ENCODE measurements at regions not wholly inside any gene's neighbourhood (a gene's known extent, or its start where the extent isn't known, plus 50 kb on each side); places are given as distances from the start of the nearest gene placed in this dataset.

- no peak for DNase-seq
Measured at GRCh38 chr2:198782734-198783133, 675.0 kb downstream of the SATB2 start.

DNA sequence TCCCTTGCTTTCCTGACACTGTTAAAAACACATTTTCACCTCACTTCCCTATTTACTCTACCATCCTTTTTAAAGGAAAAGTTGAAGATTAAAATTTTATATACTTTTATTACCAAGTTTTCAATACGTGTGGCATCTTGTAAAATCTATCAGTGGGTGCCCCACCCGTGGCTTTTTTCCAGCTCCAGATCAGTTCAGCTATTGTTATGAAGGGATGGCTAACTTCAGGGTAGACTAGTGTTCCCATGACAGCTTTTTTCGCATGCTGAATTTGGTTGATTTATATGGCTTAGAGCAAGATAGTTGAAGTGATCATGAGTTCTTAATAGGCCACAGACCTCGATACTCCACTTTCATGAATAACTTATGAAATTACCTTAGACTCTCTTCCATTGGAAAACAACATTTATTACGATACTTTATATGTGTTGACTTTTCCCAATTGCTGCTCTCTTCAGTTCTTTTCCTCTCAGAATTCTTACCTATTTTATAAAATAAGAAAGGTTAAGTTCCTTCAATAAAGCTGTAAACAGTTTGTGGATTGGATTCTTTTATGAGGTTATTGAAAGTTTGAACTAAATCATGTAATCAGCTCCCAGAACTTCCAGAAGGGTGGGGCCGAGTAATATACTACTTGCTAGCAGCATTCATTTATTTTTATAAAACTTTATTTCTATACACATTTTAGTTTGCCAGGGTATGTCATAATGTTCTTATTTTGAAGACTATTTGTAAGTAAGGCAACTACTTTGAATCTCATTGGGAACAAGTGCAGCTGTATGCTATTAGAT lies 680.9 kb downstream of the SATB2 start:
- DNase-seq, result no peak

DNA sequence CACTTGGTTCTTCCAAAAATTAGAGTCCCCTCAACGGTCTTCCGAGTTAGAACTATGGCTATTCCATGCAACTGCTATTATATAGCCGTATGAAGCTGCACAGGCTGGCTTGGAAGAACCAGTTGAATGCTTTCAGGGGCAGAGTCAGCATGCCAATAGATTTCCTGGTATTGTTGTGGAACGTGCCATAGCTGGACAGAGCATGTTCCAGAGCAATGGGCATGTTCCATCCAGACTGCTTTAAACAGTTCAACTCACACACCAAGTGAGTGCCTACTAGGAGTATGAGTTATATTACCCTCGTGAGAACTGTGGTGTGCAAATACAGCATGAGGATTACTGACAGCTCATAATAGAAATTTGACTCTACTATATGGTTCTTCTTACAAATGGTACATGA lies 682.0 kb downstream of the SATB2 start:
- DNase-seq, result no peak

DNA sequence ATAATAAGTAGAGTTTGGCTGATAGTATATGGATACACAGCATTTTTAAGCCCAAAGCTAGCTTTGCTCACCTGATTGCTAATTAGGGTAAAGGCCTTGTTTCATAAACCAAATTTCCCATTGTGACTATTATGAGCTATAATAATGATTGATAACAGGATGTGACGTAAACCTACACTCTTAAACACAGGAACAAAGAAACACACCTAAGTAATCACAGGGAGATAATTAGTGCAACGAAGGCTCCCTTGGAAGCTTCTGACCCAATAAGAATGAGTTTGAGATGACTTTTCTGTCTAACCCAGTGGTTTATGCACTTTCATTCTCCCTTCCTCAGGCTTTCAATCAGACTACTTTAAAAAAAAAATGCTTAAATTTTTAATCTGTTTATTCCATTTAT lies 683.2 kb downstream of the SATB2 start:
- no peak for DNase-seq

GRCh38 chr2:198767694-198768093 lies 690.0 kb downstream of the SATB2 start:
- no peak for DNase-seq

DNA sequence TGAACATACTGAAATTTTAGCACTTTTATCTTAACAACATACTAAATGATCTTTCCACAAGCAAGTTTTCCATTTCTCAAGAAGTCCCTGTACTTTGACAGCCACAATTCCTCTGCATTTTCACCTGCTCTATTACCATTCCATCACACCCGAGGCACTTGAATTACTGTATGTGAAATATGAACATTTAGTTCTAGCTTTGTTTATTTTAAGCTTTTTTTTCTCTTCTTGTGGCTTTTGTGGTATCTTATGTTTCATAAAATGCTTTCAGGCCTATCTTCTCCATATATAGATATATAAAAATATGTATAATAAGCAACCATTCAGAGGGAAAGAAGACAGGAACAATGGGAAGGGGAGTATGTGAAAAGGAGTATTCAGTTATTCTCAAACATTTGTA lies 693.9 kb downstream of the SATB2 start:
- no peak for DNase-seq

DNA sequence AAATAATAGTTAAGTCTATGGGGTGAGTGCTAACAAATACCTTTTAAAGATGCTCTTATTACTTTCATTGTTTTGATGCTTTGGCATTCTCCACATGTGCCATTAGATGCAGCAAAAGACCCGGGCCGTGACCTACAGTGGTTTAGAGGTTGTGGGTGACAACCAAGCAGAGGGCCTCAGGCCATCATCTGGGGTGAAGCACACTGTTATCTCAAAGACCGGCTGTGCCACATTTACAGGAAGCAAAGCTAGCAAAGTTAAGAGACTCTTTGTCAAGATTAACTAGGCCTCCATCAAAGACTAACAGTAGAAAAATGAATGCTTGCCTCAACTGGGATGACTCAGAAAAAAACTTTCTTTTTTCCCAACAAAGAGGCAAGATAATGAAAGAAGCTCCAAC lies 695.3 kb downstream of the SATB2 start:
- no peak for DNase-seq

GRCh38 chr2:198757069-198757468 lies 700.7 kb downstream of the SATB2 start:
- no peak for DNase-seq

GRCh38 chr2:198756166-198756565 lies 701.6 kb downstream of the SATB2 start:
- DNase-seq, result no peak

GRCh38 chr2:198753101-198753500 lies 704.6 kb downstream of the SATB2 start:
- DNase-seq, result no peak

DNA sequence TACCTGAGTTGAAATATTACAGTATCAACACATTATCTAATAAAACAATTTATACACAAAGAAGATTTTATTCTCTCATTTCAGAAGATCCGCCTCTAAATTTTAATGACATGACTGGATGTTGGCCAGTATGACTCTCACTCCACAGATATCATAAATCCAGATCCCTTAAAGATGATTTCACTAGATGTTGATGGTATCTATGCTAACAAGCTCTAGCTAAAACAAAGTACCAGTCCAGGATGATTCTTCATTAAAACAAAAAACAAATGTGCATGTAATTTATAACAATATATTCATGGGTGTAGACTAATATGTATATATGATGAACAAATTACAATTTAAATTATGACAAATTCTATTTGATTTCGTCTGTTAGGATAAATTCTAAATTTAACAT lies 708.4 kb downstream of the SATB2 start:
- DNase-seq, result no peak

GRCh38 chr2:198731842-198732399 lies 725.8 kb downstream of the SATB2 start:
- no peak for DNase-seq

DNA sequence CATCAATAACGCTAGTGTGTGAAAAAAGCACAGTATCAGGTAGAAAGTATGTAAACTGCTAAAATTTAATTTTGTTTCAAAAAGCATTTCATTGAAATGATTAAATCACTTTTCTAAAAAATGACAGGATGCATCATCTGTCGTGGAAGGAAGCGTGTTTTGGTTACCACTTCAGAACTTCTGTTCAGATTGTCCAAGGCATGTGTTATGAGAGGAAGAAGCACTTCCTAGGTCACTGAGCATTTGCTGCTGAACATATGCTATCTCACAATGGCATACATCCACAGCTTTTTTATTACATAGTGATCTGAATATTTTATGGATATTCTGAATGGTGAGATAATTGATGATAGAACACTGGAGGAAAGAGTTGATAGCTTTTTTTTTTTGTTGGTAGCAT lies 737.5 kb downstream of the SATB2 start:
- no peak for DNase-seq

GRCh38 chr2:198717451-198717850 lies 740.3 kb downstream of the SATB2 start:
- DNase-seq, result no peak

DNA sequence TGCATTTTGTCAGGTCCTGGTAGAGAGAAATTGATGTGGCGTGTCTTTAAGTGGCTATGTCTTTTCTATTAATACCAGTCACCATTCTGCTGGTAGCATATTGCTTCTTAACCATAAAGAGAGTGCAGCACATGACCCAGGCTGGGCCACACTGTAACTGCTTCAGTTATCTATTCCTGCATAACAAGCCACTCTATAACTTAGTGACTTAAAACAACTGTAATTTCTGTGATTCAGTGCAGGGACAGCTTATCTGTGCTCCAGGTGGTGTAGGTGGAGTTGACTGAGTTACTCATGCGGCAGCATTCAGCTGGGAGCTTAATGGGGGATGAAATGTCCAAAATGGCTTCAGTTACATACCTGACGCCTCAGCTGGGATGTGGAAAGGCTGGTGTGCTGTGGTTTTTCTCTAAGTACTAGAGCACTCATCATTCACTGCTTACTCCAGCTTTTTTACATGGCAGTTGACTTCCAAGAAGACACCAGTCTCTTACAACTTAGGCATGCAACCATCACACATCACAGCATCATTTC lies 742.4 kb downstream of the SATB2 start:
- DNase-seq, result no peak

DNA sequence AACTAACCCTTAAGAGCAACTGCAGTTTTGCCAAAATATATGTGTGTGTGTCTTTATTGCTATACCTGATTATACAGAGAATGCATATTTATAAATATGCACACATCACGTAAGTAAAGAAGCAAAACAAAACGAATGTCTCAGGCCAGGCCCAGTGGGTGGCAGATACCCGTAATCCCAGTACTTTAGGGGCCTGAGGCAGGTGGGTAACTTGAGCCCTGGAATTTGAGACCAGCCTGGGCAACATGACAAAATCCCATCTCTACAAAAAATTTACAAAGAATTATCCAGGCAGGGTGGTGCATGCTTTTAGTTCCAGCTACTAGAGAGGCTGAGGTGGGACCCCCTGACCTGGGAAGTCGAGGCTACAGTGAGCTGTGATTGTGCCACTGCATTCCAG lies 745.3 kb downstream of the SATB2 start:
- no peak for DNase-seq

DNA sequence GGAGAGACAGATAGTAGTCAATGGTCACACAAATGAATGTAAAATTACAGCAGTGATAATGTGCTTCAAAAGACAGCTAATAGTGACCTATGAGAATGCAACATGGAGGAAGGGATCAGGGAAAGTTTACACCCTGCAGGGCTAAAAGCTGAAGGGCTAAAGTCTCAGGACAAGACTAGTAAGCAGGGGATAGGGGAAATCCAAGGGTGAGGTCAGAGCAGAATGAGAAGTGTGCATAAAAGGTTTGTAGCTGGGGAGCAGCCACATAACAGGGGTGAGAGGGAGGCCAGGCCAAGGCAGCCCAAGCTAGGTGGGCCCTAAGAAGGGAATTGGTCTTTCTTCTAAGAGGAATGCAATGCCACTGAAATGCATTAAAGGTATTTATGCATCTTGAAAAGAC lies 746.3 kb downstream of the SATB2 start:
- no peak for DNase-seq

- DNase-seq, result no peak
Measured at GRCh38 chr2:198710562-198710961, 747.2 kb downstream of the SATB2 start.

- DNase-seq, result no peak
Measured at GRCh38 chr2:198706476-198707082, 751.2 kb downstream of the SATB2 start.

DNA sequence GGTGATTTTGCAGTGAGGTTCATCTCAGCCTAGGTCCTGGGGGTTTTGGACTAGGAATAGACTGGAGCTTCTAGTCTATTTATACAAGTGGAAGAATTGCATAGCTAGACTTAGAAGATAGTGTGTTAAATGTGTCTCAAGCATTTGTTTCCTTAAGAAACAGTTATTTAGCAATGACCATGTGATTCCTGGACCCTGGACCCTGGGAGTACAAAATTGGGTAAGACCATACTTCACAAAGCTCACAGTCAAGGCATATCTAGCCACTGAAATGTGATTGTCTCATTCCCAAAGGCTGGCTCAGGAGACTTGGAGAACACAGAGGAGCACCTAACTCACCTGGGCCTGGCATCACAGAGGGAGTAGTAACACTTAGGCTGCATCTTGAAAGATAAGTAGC lies 754.5 kb downstream of the SATB2 start:
- no peak for DNase-seq

GRCh38 chr2:198702796-198703195 lies 754.9 kb downstream of the SATB2 start:
- DNase-seq, result no peak

DNA sequence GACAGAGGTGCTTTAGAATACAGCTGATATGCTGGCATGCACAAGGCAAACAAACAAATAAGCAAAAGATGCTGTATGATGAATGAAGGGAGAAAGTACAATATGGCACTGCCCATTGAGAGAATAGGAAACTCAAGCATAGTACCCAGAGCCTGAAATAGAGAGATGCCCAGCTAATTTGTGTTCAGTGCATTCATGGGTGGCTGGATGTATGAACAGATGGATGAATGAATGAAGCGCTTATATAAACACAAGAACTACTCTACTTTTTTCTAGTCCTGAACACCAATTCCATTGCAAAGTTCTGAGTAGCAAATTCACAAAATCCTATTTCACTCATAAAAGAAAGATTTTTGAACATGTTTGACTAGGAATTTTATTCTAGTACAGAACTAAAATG lies 756.3 kb downstream of the SATB2 start:
- DNase-seq, result no peak

DNA sequence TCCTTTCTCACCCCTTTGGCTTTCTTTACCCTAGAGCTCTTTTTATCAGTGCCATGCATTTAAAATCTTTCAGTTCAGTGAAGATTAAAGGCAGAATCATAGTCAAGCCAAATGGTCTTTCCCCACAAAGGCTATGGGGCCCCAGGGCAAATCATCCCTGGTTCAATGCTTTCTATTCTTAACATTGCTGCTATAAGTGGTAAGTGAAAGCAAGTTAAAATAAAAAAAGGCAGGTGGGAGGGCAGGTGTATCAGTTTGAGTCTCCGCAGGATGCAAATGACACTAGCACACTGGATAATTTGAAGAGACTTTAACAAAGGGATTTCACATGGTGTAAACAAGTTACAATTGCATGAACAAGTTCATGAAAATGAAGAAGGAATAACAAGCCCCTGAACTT lies 757.4 kb downstream of the SATB2 start:
- DNase-seq, result no peak

GRCh38 chr2:198698230-198698629 lies 759.5 kb downstream of the SATB2 start:
- DNase-seq, result no peak

Measured in activated CD4-positive, alpha-beta T cell treated with anti-CD3 and anti-CD28 coated beads for 1 hour (primary cell).